BJ (cell line): ENCODE measurements at regions not wholly inside any gene's neighbourhood (a gene's known extent, or its start where the extent isn't known, plus 50 kb on each side); places are given as distances from the start of the nearest gene placed in this dataset.

Experiments
- CTCF ChIA-PET: fragments of 350-600 bp; formaldehyde crosslinking; extraction: SDS; loops from one replicate; lab custom pipeline; 2021; ENCODE audit warnings: antibody characterized with exemption, inconsistent platforms; lab: Yijun Ruan, JAX
- POLR2A ChIA-PET: fragments of 300-600 bp; sonication (Branson Sonifier 250); formaldehyde crosslinking; extraction: SDS; loops from one replicate; lab custom pipeline; 2021; ENCODE audit warnings: antibody characterized with exemption; lab: Charles Lee
- DNase-seq: peaks from one replicate; pipeline ENCODE4 v3.0.0-alpha.2; 2011; ENCODE audit warnings: low read depth
- H3K27me3 ChIP-seq: 2 replicates; pipeline ENCODE4 v1.6.0; 2011; ENCODE audit warnings: low read length; ENCODE audit not compliant: control insufficient read depth, insufficient read depth
- H3K36me3 ChIP-seq: 2 replicates; pipeline ENCODE4 v1.5.1; 2011; ENCODE audit warnings: low read length; ENCODE audit not compliant: control insufficient read depth, insufficient read depth
- H3K4me3 ChIP-seq: 2 replicates; pipeline ENCODE4 v1.5.1; 2011; ENCODE audit warnings: low read depth, mild to moderate bottlenecking, control low read depth, low read length
- CTCF ChIP-seq: IDR thresholded peaks from 2 replicates; pipeline ENCODE4 v1.5.1; 2011; ENCODE audit warnings: low read depth, mild to moderate bottlenecking, control low read depth, inconsistent platforms, low read length, moderate library complexity; ENCODE audit not compliant: insufficient read depth

- Histone ChIP-seq H3K27me3 (no peaks in the 10 kb centered on the region), H3K4me3 (no peak overlapping the region), H3K36me3 (no peaks in the 10 kb centered on the region)
- DNase-seq = no peak
- CTCF ChIA-PET = no interaction called here
- TF ChIP-seq CTCF = no peak
- POLR2A ChIA-PET = no interaction called here
These were observed 1869.7 kb downstream of the PCDH7 start for GRCh38 chr4:32589853-32590252.

- Histone ChIP-seq H3K36me3 (no peaks in the 10 kb centered on the region), H3K27me3 (no peaks in the 10 kb centered on the region), H3K4me3 (no peak overlapping the region)
- ChIA-PET CTCF (interaction anchor here (1.1 kb wide), 1 partner anchor 42 kb away, joined by 3 read pairs; no protein-coding TSS in a partner anchor), POLR2A (no interaction called here)
- TF ChIP-seq CTCF = no peak
- DNase-seq = no peak
These were observed 1877.2 kb downstream of the PCDH7 start for GRCh38 chr4:32597354-32597753.

- DNase-seq = no peak
- CTCF ChIA-PET = no interaction called here
- Histone ChIP-seq H3K27me3 (no peaks in the 10 kb centered on the region), H3K36me3 (no peaks in the 10 kb centered on the region), H3K4me3 (no peak overlapping the region)
- no peak for TF ChIP-seq CTCF
- POLR2A ChIA-PET = no interaction called here
These were observed 1881.7 kb downstream of the PCDH7 start for GRCh38 chr4:32601848-32602247.

GRCh38 chr4:32607978-32608377, 1887.8 kb downstream of the PCDH7 start:
- POLR2A ChIA-PET = no interaction called here
- Histone ChIP-seq H3K4me3 (no peak overlapping the region), H3K27me3 (no peaks in the 10 kb centered on the region), H3K36me3 (no peaks in the 10 kb centered on the region)
- DNase-seq = no peak
- CTCF ChIA-PET = no interaction called here
- TF ChIP-seq CTCF = no peak

GRCh38 chr4:32624943-32625603, 1904.9 kb downstream of the PCDH7 start:
- no peak overlapping the region for H3K4me3 ChIP-seq
- DNase-seq = no peak
- no peak for TF ChIP-seq CTCF
- H3K36me3 ChIP-seq = no peaks in the 10 kb centered on the region
- ChIA-PET POLR2A (no interaction called here), CTCF (no interaction called here)
- no peaks in the 10 kb centered on the region for H3K27me3 ChIP-seq
